Stomach (tissue), 8 donors: ENCODE measurements at regions not wholly inside any gene's neighbourhood (a gene's known extent, or its start where the extent isn't known, plus 50 kb on each side); places are given as distances from the start of the nearest gene placed in this dataset.

Source experiments
- DNase-seq, 2 donors: peaks; one replicate each; pipeline versions ENCODE4 v3.0.0 to v3.0.0-alpha.2; 2013 to 2019
- H3K27ac ChIP-seq, 5 donors: fragments of 200-600 bp in 4 of 5; sonication (generic) in 4 of 5; one replicate each; pipeline ENCODE4 v1.5.1; 2013 to 2019; ENCODE audit warnings: mild to moderate bottlenecking in 1 of 5, moderate library complexity in 1 of 5
- H3K27me3 ChIP-seq, 3 donors: fragments of 200-600 bp; sonication (generic); one replicate each; pipeline ENCODE4 v1.5.1; 2017 to 2019; ENCODE audit warnings: mixed run types in 1 of 3
- H3K36me3 ChIP-seq, 4 donors: fragments of 200-600 bp; sonication (generic); 1 replicate in 3 of 4; 2 replicates in 1 of 4; pipeline ENCODE4 v1.5.1; 2016 to 2019
- H3K4me1 ChIP-seq, 4 donors: fragments of 200-600 bp; sonication (generic); one replicate each; pipeline ENCODE4 v1.5.1; 2016 to 2019
- H3K4me3 ChIP-seq, 4 donors: fragments of 200-600 bp; sonication (generic) in 3 of 4; one replicate each; pipeline ENCODE4 v1.5.1; 2016 to 2019; ENCODE audit warnings: mild to moderate bottlenecking in 1 of 4
- H3K9me3 ChIP-seq, 4 donors: fragments of 200-600 bp; sonication (generic); one replicate each; pipeline ENCODE4 v1.5.1; 2016 to 2019
- EP300 ChIP-seq: sonication (generic); formaldehyde crosslinking; IDR thresholded peaks from one replicate; pipeline ENCODE4 v1.6.1; 2017; ENCODE audit warnings: antibody characterized with exemption
- POLR2A ChIP-seq, 4 donors: fragments of 450-650 bp; IDR thresholded peaks; one replicate each; pipeline ENCODE4 v1.6.1; 2016; ENCODE audit warnings: antibody characterized with exemption in 4 of 4, control low read depth in 2 of 4, mild to moderate bottlenecking in 1 of 4, moderate library complexity in 1 of 4
- POLR2AphosphoS5 ChIP-seq, 3 donors: sonication (generic); formaldehyde crosslinking; IDR thresholded peaks; one replicate each; pipeline ENCODE4 v1.6.1; 2016; ENCODE audit warnings: antibody characterized with exemption in 3 of 3
- WGBS, 5 donors: extraction: QIAGEN DNeasy Blood & Tissue Kit in 3 of 5; methylation state at CpG; one replicate each; pipeline versions ENCODE4 v1.1.5 to v1.1.7; 2013 to 2018; 5-methylcytosine and 5-hydroxymethylcytosine counted together
- intact Hi-C: fragments of 100-400 bp; cut with DNase I; formaldehyde crosslinking; loops from one replicate; pipeline ENCODE4 v1.15.1; 2023; ENCODE audit warnings: low total_unique reads
- TF ChIP-seq, protein P1 (sequence below), 7 experiments: fragments of 450-650 bp in 4 of 7; fragments of 200-600 bp in 3 of 7; sonication (generic) in 3 of 7; IDR thresholded peaks; one replicate each; pipeline ENCODE4 v1.5.1; 2016 to 2019; ENCODE audit warnings: antibody characterized with exemption in 7 of 7, control low read depth in 2 of 7, mild to moderate bottlenecking in 1 of 7
- donor health status: healthy with polysubstance abuse.
- donor health status: Bipolar disorder and iron deficiency.
- donor health status: healthy.

- no peaks in the 10 kb centered on the region for H3K27me3 ChIP-seq
- H3K36me3 ChIP-seq, result no peaks in the 10 kb centered on the region
- peaks cover 0 to 4% (median under 1%) of the 10 kb centered on the region in 4 donors for H3K9me3 ChIP-seq
- no peak overlapping the region for H3K27ac ChIP-seq
- DNase-seq, result peak in 1 of 2 donors; percentile 25
- no peak overlapping the region for H3K4me3 ChIP-seq
- intact Hi-C loops, result no loop called here
- no peaks in the 10 kb centered on the region for H3K4me1 ChIP-seq
- no peak for TF ChIP-seq POLR2A (IDR thresholded peaks at IDR 0.05)
- TF ChIP-seq POLR2AphosphoS5 (IDR thresholded peaks at IDR 0.05), result no peak
- no peak for TF ChIP-seq EP300
- TF ChIP-seq, protein P1, sequence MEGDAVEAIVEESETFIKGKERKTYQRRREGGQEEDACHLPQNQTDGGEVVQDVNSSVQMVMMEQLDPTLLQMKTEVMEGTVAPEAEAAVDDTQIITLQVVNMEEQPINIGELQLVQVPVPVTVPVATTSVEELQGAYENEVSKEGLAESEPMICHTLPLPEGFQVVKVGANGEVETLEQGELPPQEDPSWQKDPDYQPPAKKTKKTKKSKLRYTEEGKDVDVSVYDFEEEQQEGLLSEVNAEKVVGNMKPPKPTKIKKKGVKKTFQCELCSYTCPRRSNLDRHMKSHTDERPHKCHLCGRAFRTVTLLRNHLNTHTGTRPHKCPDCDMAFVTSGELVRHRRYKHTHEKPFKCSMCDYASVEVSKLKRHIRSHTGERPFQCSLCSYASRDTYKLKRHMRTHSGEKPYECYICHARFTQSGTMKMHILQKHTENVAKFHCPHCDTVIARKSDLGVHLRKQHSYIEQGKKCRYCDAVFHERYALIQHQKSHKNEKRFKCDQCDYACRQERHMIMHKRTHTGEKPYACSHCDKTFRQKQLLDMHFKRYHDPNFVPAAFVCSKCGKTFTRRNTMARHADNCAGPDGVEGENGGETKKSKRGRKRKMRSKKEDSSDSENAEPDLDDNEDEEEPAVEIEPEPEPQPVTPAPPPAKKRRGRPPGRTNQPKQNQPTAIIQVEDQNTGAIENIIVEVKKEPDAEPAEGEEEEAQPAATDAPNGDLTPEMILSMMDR (IDR thresholded peaks at IDR 0.05), result no peak
These were observed 450.4 kb downstream of the NEBL start for GRCh38 chr10:20446561-20447193.

DNA sequence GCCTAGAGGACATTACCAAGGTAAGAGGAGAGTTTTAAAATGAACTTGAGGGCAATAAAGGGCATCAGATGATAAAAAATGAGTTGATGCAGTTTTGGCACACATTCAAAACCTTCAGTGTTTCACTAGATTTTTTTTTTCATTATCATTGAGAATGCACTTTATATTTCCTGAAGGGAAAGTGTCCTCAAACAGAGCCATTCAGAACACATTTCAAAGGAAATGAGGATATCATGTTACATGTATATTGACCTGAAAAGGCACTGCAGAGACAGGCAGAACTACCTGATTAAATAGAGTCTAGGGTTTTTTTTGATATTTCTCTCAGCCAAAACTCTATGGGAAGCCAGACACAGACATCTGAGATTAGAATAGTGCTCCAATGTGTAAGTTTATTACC lies 454.0 kb downstream of the NEBL start:
- Histone ChIP-seq H3K4me3 (no peak overlapping the region), H3K36me3 (no peaks in the 10 kb centered on the region), H3K27ac (no peak overlapping the region), H3K4me1 (no peaks in the 10 kb centered on the region), H3K9me3 (peaks cover 0 to 8% (median 1%) of the 10 kb centered on the region in 4 donors), H3K27me3 (no peaks in the 10 kb centered on the region)
- intact Hi-C loops, result no loop called here
- no peak for DNase-seq
- no peak for TF ChIP-seq POLR2A (IDR thresholded peaks at IDR 0.05)
- no peak for TF ChIP-seq EP300

- peaks cover 0 to 25% (median 14%) of the 10 kb centered on the region in 4 donors for H3K9me3 ChIP-seq
- no peaks in the 10 kb centered on the region for H3K27me3 ChIP-seq
- no peaks in the 10 kb centered on the region for H3K4me1 ChIP-seq
- no peaks in the 10 kb centered on the region for H3K36me3 ChIP-seq
- no peak overlapping the region for H3K27ac ChIP-seq
- 65 to 77% (median 75%) methylated on average over 2 of the region's 2 CpGs for WGBS, 5 donors
- no peak for DNase-seq
- H3K4me3 ChIP-seq, result no peak overlapping the region
- TF ChIP-seq, protein P1 (IDR thresholded peaks at IDR 0.05), result no peak
- TF ChIP-seq POLR2AphosphoS5 (IDR thresholded peaks at IDR 0.05), result no peak
- no peak for TF ChIP-seq EP300
- TF ChIP-seq POLR2A (IDR thresholded peaks at IDR 0.05), result no peak
- intact Hi-C loops, result no loop called here
These were observed 467.4 kb downstream of the NEBL start for GRCh38 chr10:20429742-20430141.

DNA sequence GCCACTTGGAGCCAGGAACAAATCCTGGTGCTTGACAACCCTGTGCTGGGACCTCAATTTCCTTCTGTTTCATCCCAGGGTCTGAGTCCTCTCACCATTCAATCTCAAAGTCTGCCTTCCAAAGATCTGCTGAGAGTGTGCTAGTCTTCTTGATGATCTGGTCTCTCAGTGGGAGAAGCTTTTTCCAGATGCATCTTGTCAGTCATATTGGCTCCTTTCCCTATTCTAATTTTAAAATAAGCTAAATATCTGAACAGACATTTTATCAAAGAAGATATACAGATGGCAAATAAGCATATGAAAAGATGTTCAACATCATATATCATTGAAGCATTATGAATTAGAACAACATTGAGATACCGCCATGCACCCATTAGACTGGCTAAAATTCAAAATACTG lies 469.3 kb downstream of the NEBL start:
- 82 to 91% (median 87%) methylated on average over 1 of the region's 1 CpG for WGBS, 5 donors
- Histone ChIP-seq H3K27me3 (no peaks in the 10 kb centered on the region), H3K27ac (no peak overlapping the region), H3K36me3 (no peaks in the 10 kb centered on the region), H3K4me3 (no peak overlapping the region), H3K4me1 (no peaks in the 10 kb centered on the region), H3K9me3 (peaks cover 0 to 25% (median 17%) of the 10 kb centered on the region in 4 donors)
- intact Hi-C loops, result no loop called here
- TF ChIP-seq POLR2A (IDR thresholded peaks at IDR 0.05) (no peak), POLR2AphosphoS5 (IDR thresholded peaks at IDR 0.05) (no peak), EP300 (no peak)
- TF ChIP-seq, protein P1 (IDR thresholded peaks at IDR 0.05), result no peak
- no peak for DNase-seq

DNA sequence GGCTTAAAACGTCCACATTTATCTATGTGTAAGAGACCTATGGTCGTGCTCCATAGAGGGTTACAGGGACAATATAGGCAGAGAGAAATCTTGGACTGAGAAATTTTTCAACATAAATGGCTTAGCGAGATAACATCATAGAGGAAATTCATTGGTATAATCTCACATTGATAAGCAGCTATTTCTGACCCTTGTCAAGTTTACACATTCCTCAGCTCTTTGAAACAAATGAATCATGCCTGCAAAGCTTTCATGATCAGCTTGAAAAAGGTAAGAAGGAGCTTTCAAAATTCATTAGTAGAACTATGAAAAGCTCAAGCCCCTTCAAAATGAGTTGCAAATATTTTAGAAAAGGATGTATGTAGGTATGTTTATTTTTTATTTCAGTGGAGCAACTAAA lies 478.8 kb downstream of the NEBL start:
- WGBS, 5 donors, result 8 to 16% (median 9%) methylated on average over 3 of the region's 3 CpGs

More for the DNA sequence above, 478.8 kb downstream of the NEBL start:
- no peak for TF ChIP-seq POLR2A (IDR thresholded peaks at IDR 0.05)
- TF ChIP-seq POLR2AphosphoS5 (IDR thresholded peaks at IDR 0.05), result no peak
- TF ChIP-seq, protein P1 (IDR thresholded peaks at IDR 0.05), result no peak
- no peak for TF ChIP-seq EP300
- Histone ChIP-seq H3K4me1 (no peaks in the 10 kb centered on the region), H3K9me3 (peaks cover 0 to 19% (median 6%) of the 10 kb centered on the region in 4 donors), H3K36me3 (no peaks in the 10 kb centered on the region), H3K27ac (no peak overlapping the region), H3K4me3 (no peak overlapping the region), H3K27me3 (no peaks in the 10 kb centered on the region)
- no peak for DNase-seq
- intact Hi-C loops, result no loop called here
